ENCODE measurements at regions not wholly inside any gene's neighbourhood (a gene's known extent, or its start where the extent isn't known, plus 50 kb on each side); places are given as distances from the start of the nearest gene placed in this dataset.

- H3K9ac ChIP-seq (ENCODE audit: low read length in 5 of 5): no peak overlapping the region
- no peak overlapping the region for H3K4me3 ChIP-seq (ENCODE audit: low read depth in 1 of 5, low read length in 5 of 5)
- no peak overlapping the region for H3K27ac ChIP-seq (ENCODE audit: low read depth, low read length)
- H3K36me3 ChIP-seq (ENCODE audit: control insufficient read depth in 5 of 5, insufficient read depth in 5 of 5, low read length in 5 of 5): no peaks in the 10 kb centered on the region
- peaks cover 0 to 2% (median 0%) of the 10 kb centered on the region in 5 donors for H3K9me3 ChIP-seq (ENCODE audit: control insufficient read depth in 5 of 5, low read length in 5 of 5)
- H3K4me1 ChIP-seq (ENCODE audit: control insufficient read depth in 5 of 5, insufficient read depth in 5 of 5, low read length in 5 of 5): peaks cover 0 to 4% (median 0%) of the 10 kb centered on the region in 5 donors
- no peaks in the 10 kb centered on the region for H3K27me3 ChIP-seq (ENCODE audit: control insufficient read depth in 5 of 5, insufficient read depth in 4 of 5, low read length in 5 of 5)
Observed at GRCh38 chr17:14011740-14012405, 57.4 kb upstream of the COX10 start.

- no peak overlapping the region for H3K9ac ChIP-seq (ENCODE audit: low read length in 5 of 5)
- H3K27me3 ChIP-seq (ENCODE audit: control insufficient read depth in 5 of 5, insufficient read depth in 4 of 5, low read length in 5 of 5): no peaks in the 10 kb centered on the region
- peaks cover 0 to 4% (median 0%) of the 10 kb centered on the region in 5 donors for H3K4me1 ChIP-seq (ENCODE audit: control insufficient read depth in 5 of 5, insufficient read depth in 5 of 5, low read length in 5 of 5)
- H3K27ac ChIP-seq (ENCODE audit: low read depth, low read length): no peak overlapping the region
- H3K9me3 ChIP-seq (ENCODE audit: control insufficient read depth in 5 of 5, low read length in 5 of 5): peaks cover 0 to 2% (median 0%) of the 10 kb centered on the region in 5 donors
- H3K36me3 ChIP-seq (ENCODE audit: control insufficient read depth in 5 of 5, insufficient read depth in 5 of 5, low read length in 5 of 5): no peaks in the 10 kb centered on the region
- H3K4me3 ChIP-seq (ENCODE audit: low read depth in 1 of 5, low read length in 5 of 5): no peak overlapping the region
Observed at GRCh38 chr17:14014657-14015056, 54.6 kb upstream of the COX10 start.

- Histone ChIP-seq H3K4me3 (ENCODE audit: low read depth in 1 of 5, low read length in 5 of 5) (no peak overlapping the region), H3K36me3 (ENCODE audit: control insufficient read depth in 5 of 5, insufficient read depth in 5 of 5, low read length in 5 of 5) (no peaks in the 10 kb centered on the region)
Observed at GRCh38 chr17:14015271-14015670, 54.0 kb upstream of the COX10 start.

DNA sequence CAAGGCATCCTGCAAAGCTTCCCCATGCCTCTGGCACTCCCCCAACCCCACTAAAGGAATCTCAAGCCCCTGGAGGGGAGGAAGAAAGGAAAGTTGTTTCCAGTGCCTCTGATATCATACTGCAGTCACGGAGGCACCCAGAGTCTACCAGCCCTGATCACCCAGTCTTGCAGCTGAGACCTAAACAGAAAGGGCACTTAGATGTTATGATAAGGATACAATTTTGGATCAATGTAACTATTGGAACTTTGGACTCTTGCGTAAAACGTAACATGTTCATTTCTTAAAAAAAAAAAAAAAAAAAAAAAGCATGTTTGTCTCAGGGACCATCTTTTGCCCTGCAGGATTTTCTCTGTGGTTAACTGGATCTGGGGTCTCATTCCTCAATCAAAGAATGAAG, 52.4 kb upstream of the COX10 start:
- Histone ChIP-seq H3K4me3 (ENCODE audit: low read depth in 1 of 5, low read length in 5 of 5) (no peak overlapping the region), H3K27ac (ENCODE audit: low read depth, low read length) (no peak overlapping the region), H3K27me3 (ENCODE audit: control insufficient read depth in 5 of 5, insufficient read depth in 4 of 5, low read length in 5 of 5) (no peaks in the 10 kb centered on the region), H3K9me3 (ENCODE audit: control insufficient read depth in 5 of 5, low read length in 5 of 5) (no peaks in the 10 kb centered on the region), H3K4me1 (ENCODE audit: control insufficient read depth in 5 of 5, insufficient read depth in 5 of 5, low read length in 5 of 5) (peaks cover 0 to under 1% (median 0%) of the 10 kb centered on the region in 5 donors), H3K36me3 (ENCODE audit: control insufficient read depth in 5 of 5, insufficient read depth in 5 of 5, low read length in 5 of 5) (no peaks in the 10 kb centered on the region), H3K9ac (ENCODE audit: low read length in 5 of 5) (no peak overlapping the region)

More at GRCh38 chr17:14015271-14015670, 54.0 kb upstream of the COX10 start:
- H3K27ac ChIP-seq (ENCODE audit: low read depth, low read length): no peak overlapping the region
- H3K9me3 ChIP-seq (ENCODE audit: control insufficient read depth in 5 of 5, low read length in 5 of 5): peaks cover 0 to 2% (median 0%) of the 10 kb centered on the region in 5 donors
- H3K9ac ChIP-seq (ENCODE audit: low read length in 5 of 5): no peak overlapping the region
- peaks cover 0 to 4% (median 0%) of the 10 kb centered on the region in 5 donors for H3K4me1 ChIP-seq (ENCODE audit: control insufficient read depth in 5 of 5, insufficient read depth in 5 of 5, low read length in 5 of 5)
- H3K27me3 ChIP-seq (ENCODE audit: control insufficient read depth in 5 of 5, insufficient read depth in 4 of 5, low read length in 5 of 5): no peaks in the 10 kb centered on the region

GRCh38 chr17:14019186-14019956, 49.9 kb upstream of the COX10 start:
- Histone ChIP-seq H3K9me3 (ENCODE audit: control insufficient read depth in 5 of 5, low read length in 5 of 5) (no peaks in the 10 kb centered on the region), H3K27ac (ENCODE audit: low read depth, low read length) (no peak overlapping the region), H3K27me3 (ENCODE audit: control insufficient read depth in 5 of 5, insufficient read depth in 4 of 5, low read length in 5 of 5) (no peaks in the 10 kb centered on the region), H3K4me3 (ENCODE audit: low read depth in 1 of 5, low read length in 5 of 5) (no peak overlapping the region), H3K9ac (ENCODE audit: low read length in 5 of 5) (no peak overlapping the region), H3K4me1 (ENCODE audit: control insufficient read depth in 5 of 5, insufficient read depth in 5 of 5, low read length in 5 of 5) (no peaks in the 10 kb centered on the region), H3K36me3 (ENCODE audit: control insufficient read depth in 5 of 5, insufficient read depth in 5 of 5, low read length in 5 of 5) (no peaks in the 10 kb centered on the region)
